ENCODE measurements at regions not wholly inside any gene's neighbourhood (a gene's known extent, or its start where the extent isn't known, plus 50 kb on each side); places are given as distances from the start of the nearest gene placed in this dataset.
A peak's percentile ranks its signal among the peaks of the same experiment; 100 is the strongest.

GRCh38 chrX:80293354-80293753 lies 126.9 kb upstream of the TENT5D start:
- Histone ChIP-seq H3K27me3 (ENCODE audit: control insufficient read depth, insufficient read depth, low read length) (no peaks in the 10 kb centered on the region), H3K27ac (ENCODE audit: low read length) (no peak overlapping the region), H3K4me1 (ENCODE audit: control insufficient read depth, insufficient read depth, low read length) (no peaks in the 10 kb centered on the region), H3K9me3 (replicated peaks; ENCODE audit: control insufficient read depth, low read depth, low read length) (no peaks in the 10 kb centered on the region), H3K36me3 (ENCODE audit: control insufficient read depth, insufficient read depth, low read length) (no peaks in the 10 kb centered on the region), H3K4me3 (ENCODE audit: low read length) (no peak overlapping the region)
- no peak for DNase-seq
- 100% methylated on average over 1 of the region's 1 CpG for WGBS (ENCODE audit: insufficient coverage)

DNA sequence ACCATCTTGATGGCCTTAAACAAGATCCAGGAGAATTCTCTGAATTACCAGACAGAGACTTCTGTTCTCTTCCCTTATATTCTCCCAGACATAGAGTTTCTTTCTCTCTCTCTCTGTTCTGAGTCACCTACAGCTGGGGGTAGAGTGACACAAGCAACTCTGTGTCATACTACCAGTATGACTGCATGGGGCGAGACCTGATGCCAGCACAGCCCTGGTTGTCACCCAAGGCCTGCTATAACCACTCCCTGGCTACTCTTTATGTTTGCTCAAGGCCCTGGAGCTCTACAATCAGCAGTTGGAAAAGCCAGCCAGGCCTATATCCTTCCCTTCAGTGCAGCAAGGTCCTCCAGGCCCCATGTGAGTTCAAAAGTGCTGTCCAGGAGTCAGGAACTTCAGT lies 114.2 kb upstream of the TENT5D start:
- DNase-seq, result no peak
- 42% methylated on average over 1 of the region's 1 CpG for WGBS (ENCODE audit: insufficient coverage)
- H3K27me3 ChIP-seq (ENCODE audit: control insufficient read depth, insufficient read depth, low read length), result no peaks in the 10 kb centered on the region
- no peak overlapping the region for H3K4me3 ChIP-seq (ENCODE audit: low read length)
- H3K27ac ChIP-seq (ENCODE audit: low read length), result no peak overlapping the region
- no peaks in the 10 kb centered on the region for H3K36me3 ChIP-seq (ENCODE audit: control insufficient read depth, insufficient read depth, low read length)
- H3K9me3 ChIP-seq (replicated peaks; ENCODE audit: control insufficient read depth, low read depth, low read length), result no peaks in the 10 kb centered on the region
- H3K4me1 ChIP-seq (ENCODE audit: control insufficient read depth, insufficient read depth, low read length), result no peaks in the 10 kb centered on the region

- WGBS (ENCODE audit: insufficient coverage), result no CpG with 5 or more reads among the region's 3 CpGs
Observed at GRCh38 chrX:80312448-80312847, 107.8 kb upstream of the TENT5D start.

DNA sequence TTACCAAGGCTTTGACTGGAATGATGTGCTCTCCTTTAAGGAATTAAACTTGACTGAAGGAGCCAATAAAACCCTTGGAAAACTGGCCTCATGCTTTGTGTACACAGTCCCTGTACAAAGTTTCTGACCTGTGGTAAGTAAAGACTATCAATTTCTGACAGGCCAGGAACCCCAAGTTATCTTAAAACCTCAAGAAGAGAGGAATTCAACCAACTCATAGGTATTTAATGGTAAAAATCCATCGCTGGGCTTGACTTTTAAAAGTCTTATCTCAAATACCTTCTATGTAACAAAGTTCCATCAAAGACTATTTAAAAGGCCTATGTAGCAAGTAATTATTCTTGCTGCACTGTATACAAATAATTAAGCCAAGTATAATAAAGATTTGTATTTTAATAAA lies 103.7 kb upstream of the TENT5D start:
- DNase-seq, result no peak
- no CpG with 5 or more reads among the region's 1 CpG for WGBS (ENCODE audit: insufficient coverage)

More at GRCh38 chrX:80312448-80312847, 107.8 kb upstream of the TENT5D start:
- no peak overlapping the region for H3K27ac ChIP-seq (ENCODE audit: low read length)
- no peaks in the 10 kb centered on the region for H3K27me3 ChIP-seq (ENCODE audit: control insufficient read depth, insufficient read depth, low read length)
- H3K36me3 ChIP-seq (ENCODE audit: control insufficient read depth, insufficient read depth, low read length), result no peaks in the 10 kb centered on the region
- no peak for DNase-seq
- H3K4me3 ChIP-seq (ENCODE audit: low read length), result no peak overlapping the region
- H3K4me1 ChIP-seq (ENCODE audit: control insufficient read depth, insufficient read depth, low read length), result no peaks in the 10 kb centered on the region
- H3K9me3 ChIP-seq (replicated peaks; ENCODE audit: control insufficient read depth, low read depth, low read length), result peaks cover 3% of the 10 kb centered on the region

DNA sequence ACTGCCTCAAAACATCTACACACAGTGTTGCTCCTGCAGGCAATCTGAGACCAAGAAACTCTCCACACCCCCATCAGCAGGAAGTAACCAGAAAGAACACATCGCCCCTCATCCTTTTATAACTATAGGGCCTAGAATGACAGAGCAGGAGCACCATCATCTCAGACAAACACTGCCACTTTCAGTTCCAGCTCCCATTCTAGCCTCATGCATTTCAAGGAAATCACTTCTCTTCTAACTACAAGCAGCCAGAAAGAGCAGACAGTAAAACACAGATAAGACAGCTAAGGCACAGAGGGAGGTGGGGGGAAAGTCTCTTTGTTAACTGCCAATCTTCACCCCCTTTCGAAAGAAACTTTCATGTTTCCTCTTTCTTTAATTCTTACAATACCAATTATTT lies 102.6 kb upstream of the TENT5D start:
- WGBS (ENCODE audit: insufficient coverage), result 100% methylated on average over 1 of the region's 2 CpGs
- Histone ChIP-seq H3K36me3 (ENCODE audit: control insufficient read depth, insufficient read depth, low read length) (no peaks in the 10 kb centered on the region), H3K4me1 (ENCODE audit: control insufficient read depth, insufficient read depth, low read length) (no peaks in the 10 kb centered on the region), H3K27ac (ENCODE audit: low read length) (no peak overlapping the region), H3K27me3 (ENCODE audit: control insufficient read depth, insufficient read depth, low read length) (no peaks in the 10 kb centered on the region), H3K4me3 (ENCODE audit: low read length) (no peak overlapping the region), H3K9me3 (replicated peaks; ENCODE audit: control insufficient read depth, low read depth, low read length) (peaks cover 6% of the 10 kb centered on the region)
- no peak for DNase-seq

More for the DNA sequence above, 103.7 kb upstream of the TENT5D start:
- Histone ChIP-seq H3K27ac (ENCODE audit: low read length) (no peak overlapping the region), H3K27me3 (ENCODE audit: control insufficient read depth, insufficient read depth, low read length) (no peaks in the 10 kb centered on the region), H3K9me3 (replicated peaks; ENCODE audit: control insufficient read depth, low read depth, low read length) (peaks cover 6% of the 10 kb centered on the region), H3K4me1 (ENCODE audit: control insufficient read depth, insufficient read depth, low read length) (no peaks in the 10 kb centered on the region), H3K4me3 (ENCODE audit: low read length) (no peak overlapping the region), H3K36me3 (ENCODE audit: control insufficient read depth, insufficient read depth, low read length) (no peaks in the 10 kb centered on the region)

- WGBS (ENCODE audit: insufficient coverage), result no CpG with 5 or more reads among the region's 1 CpG
- Histone ChIP-seq H3K4me1 (ENCODE audit: control insufficient read depth, insufficient read depth, low read length) (no peaks in the 10 kb centered on the region), H3K9me3 (replicated peaks; ENCODE audit: control insufficient read depth, low read depth, low read length) (no peaks in the 10 kb centered on the region), H3K27me3 (ENCODE audit: control insufficient read depth, insufficient read depth, low read length) (peaks cover 2% of the 10 kb centered on the region), H3K4me3 (ENCODE audit: low read length) (no peak overlapping the region), H3K27ac (ENCODE audit: low read length) (no peak overlapping the region), H3K36me3 (ENCODE audit: control insufficient read depth, insufficient read depth, low read length) (no peaks in the 10 kb centered on the region)
- DNase-seq, result no peak
Observed at GRCh38 chrX:80331285-80331684, 89.0 kb upstream of the TENT5D start.

DNA sequence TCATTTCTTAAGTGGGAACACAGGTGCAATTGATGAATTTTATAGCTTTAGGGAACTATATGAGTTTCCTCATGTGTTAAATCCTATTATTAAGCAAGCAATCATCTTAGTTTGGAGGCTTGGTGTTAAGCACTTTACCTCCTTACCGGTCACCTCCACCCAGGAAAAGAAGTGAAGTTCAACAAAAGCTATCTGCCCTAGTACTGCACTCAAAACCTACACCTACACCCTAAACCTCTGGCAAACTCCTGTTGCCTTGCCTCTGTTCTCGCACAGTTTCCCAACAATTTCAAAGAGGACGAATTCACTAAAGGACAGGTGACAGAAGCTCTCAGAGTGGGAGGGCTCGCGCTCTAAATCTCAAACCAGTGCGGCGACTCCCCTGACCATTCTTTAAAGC lies 85.7 kb upstream of the TENT5D start:
- Histone ChIP-seq H3K4me1 (ENCODE audit: control insufficient read depth, insufficient read depth, low read length) (no peaks in the 10 kb centered on the region), H3K27ac (ENCODE audit: low read length) (no peak overlapping the region), H3K27me3 (ENCODE audit: control insufficient read depth, insufficient read depth, low read length) (peaks cover 2% of the 10 kb centered on the region), H3K4me3 (ENCODE audit: low read length) (no peak overlapping the region), H3K9me3 (replicated peaks; ENCODE audit: control insufficient read depth, low read depth, low read length) (no peaks in the 10 kb centered on the region), H3K36me3 (ENCODE audit: control insufficient read depth, insufficient read depth, low read length) (no peaks in the 10 kb centered on the region)
- 52% methylated on average over 7 of the region's 7 CpGs for WGBS (ENCODE audit: insufficient coverage)
- no peak for DNase-seq

GRCh38 chrX:80335062-80335830 lies 85.0 kb upstream of the TENT5D start:
- no peaks in the 10 kb centered on the region for H3K36me3 ChIP-seq (ENCODE audit: control insufficient read depth, insufficient read depth, low read length)
- no peaks in the 10 kb centered on the region for H3K4me1 ChIP-seq (ENCODE audit: control insufficient read depth, insufficient read depth, low read length)
- peak overlapping the region; percentile 10 for H3K4me3 ChIP-seq (ENCODE audit: low read length)
- H3K27ac ChIP-seq (ENCODE audit: low read length), result no peak overlapping the region
- H3K9me3 ChIP-seq (replicated peaks; ENCODE audit: control insufficient read depth, low read depth, low read length), result no peaks in the 10 kb centered on the region
- DNase-seq, result peak; percentile 5
- peaks cover 2% of the 10 kb centered on the region for H3K27me3 ChIP-seq (ENCODE audit: control insufficient read depth, insufficient read depth, low read length)
- 50% methylated on average over 28 of the region's 38 CpGs for WGBS (ENCODE audit: insufficient coverage)

DNA sequence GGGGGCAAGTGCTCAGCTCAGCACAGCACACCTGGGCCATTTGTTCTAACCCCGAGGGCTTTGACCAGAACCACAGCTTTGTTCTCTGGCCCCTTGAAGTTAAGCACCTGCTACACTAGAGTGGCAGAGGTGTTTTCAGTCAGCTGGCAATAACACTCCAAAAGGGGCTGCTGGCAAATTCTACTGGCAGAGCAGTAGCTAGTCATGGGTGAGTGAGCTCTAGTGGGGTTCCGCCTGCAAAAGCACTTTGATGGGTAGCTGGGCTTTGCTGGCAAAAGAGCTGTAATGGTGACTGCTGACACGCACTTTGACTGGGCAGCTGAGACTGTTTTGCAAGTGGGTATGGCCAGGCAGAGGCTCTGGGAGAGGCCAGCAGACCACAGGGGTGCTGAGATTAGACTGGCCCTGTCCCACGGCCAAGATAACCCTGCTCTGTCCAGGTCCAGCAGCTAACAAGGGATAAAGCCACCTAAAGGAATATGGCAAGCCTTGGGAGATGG lies 65.2 kb upstream of the TENT5D start:
- no peak for DNase-seq
- WGBS (ENCODE audit: insufficient coverage), result 67% methylated on average over 4 of the region's 4 CpGs
- H3K27ac ChIP-seq (ENCODE audit: low read length), result no peak overlapping the region
- no peaks in the 10 kb centered on the region for H3K36me3 ChIP-seq (ENCODE audit: control insufficient read depth, insufficient read depth, low read length)
- no peak overlapping the region for H3K4me3 ChIP-seq (ENCODE audit: low read length)
- peaks cover 2% of the 10 kb centered on the region for H3K27me3 ChIP-seq (ENCODE audit: control insufficient read depth, insufficient read depth, low read length)
- peaks cover 3% of the 10 kb centered on the region for H3K9me3 ChIP-seq (replicated peaks; ENCODE audit: control insufficient read depth, low read depth, low read length)
- H3K4me1 ChIP-seq (ENCODE audit: control insufficient read depth, insufficient read depth, low read length), result no peaks in the 10 kb centered on the region
